Keratinocyte (primary cell): ENCODE measurements at regions not wholly inside any gene's neighbourhood (a gene's known extent, or its start where the extent isn't known, plus 50 kb on each side); places are given as distances from the start of the nearest gene placed in this dataset.

Experiments used
- DNase-seq: peaks from one replicate; pipeline ENCODE4 v3.0.0-alpha.2; 2011; ENCODE audit warnings: low read depth, missing footprints, low spot score
- FAIRE-seq: peaks from 2 replicates; lab custom pipeline; 2011; peaks lifted over from hg19 to GRCh38; lab: Jason Lieb, UNC
- H2AFZ ChIP-seq: 2 replicates; pipeline ENCODE4 v1.6.0; 2012; ENCODE audit warnings: low read length, control low read depth, inconsistent platforms; ENCODE audit not compliant: control insufficient read depth
- H3K27ac ChIP-seq: 2 replicates; pipeline ENCODE4 v1.5.1; 2011; ENCODE audit warnings: low read length; ENCODE audit not compliant: control insufficient read depth, insufficient read depth
- H3K27me3 ChIP-seq: 3 replicates; pipeline ENCODE4 v1.6.0; 2011; ENCODE audit warnings: low read length; ENCODE audit not compliant: control insufficient read depth, insufficient read depth; ENCODE audit errors: extremely low read depth
- H3K36me3 ChIP-seq, 2 experiments: 2 replicates in 1 of 2; 3 replicates in 1 of 2; pipeline ENCODE4 v1.5.1; 2011; ENCODE audit warnings: low read length in 2 of 2, mild to moderate bottlenecking in 1 of 2; ENCODE audit not compliant: control insufficient read depth in 2 of 2, insufficient read depth in 2 of 2; ENCODE audit errors: extremely low read depth in 1 of 2
- H3K4me1 ChIP-seq: 3 replicates; pipeline ENCODE4 v1.5.1; 2011; ENCODE audit warnings: low read length; ENCODE audit not compliant: control insufficient read depth, insufficient read depth; ENCODE audit errors: extremely low read depth
- H3K4me2 ChIP-seq: 3 replicates; pipeline ENCODE4 v1.6.0; 2011; ENCODE audit warnings: low read depth, low read length; ENCODE audit not compliant: control insufficient read depth, insufficient read depth; ENCODE audit errors: extremely low read depth
- H3K4me3 ChIP-seq, 3 experiments: fragments of 200-600 bp in 1 of 3; sonication (generic) in 1 of 3; 2 replicates in 2 of 3; 3 replicates in 1 of 3; pipeline ENCODE4 v1.5.1; 2011 to 2016; ENCODE audit warnings: low read length in 3 of 3, mild to moderate bottlenecking in 3 of 3, control low read depth in 2 of 3, inconsistent platforms in 1 of 3, low read depth in 1 of 3, mixed read lengths in 1 of 3, mixed run types in 1 of 3, moderate library complexity in 1 of 3; ENCODE audit not compliant: control insufficient read depth in 2 of 3, insufficient read depth in 2 of 3; ENCODE audit errors: extremely low read depth in 1 of 3
- H3K79me2 ChIP-seq: 2 replicates; pipeline ENCODE4 v1.6.0; 2012; ENCODE audit warnings: low read length; ENCODE audit not compliant: control insufficient read depth, insufficient read depth
- H3K9ac ChIP-seq: 3 replicates; pipeline ENCODE4 v1.6.0; 2011; ENCODE audit warnings: low read length; ENCODE audit not compliant: control insufficient read depth, insufficient read depth; ENCODE audit errors: extremely low read depth
- H3K9me1 ChIP-seq: 3 replicates; pipeline ENCODE4 v1.6.0; 2011; ENCODE audit warnings: low read length; ENCODE audit not compliant: control insufficient read depth, insufficient read depth; ENCODE audit errors: extremely low read depth
- H3K9me3 ChIP-seq: 2 replicates; pipeline ENCODE4 v1.5.1; 2012; ENCODE audit warnings: low read depth, low read length; ENCODE audit not compliant: control insufficient read depth
- H4K20me1 ChIP-seq: 3 replicates; pipeline ENCODE4 v1.6.0; 2011; ENCODE audit warnings: low read length; ENCODE audit not compliant: control insufficient read depth, insufficient read depth; ENCODE audit errors: extremely low read depth
- EZH2 ChIP-seq: IDR thresholded peaks from one replicate; pipeline ENCODE4 v1.6.1; 2012; ENCODE audit warnings: inconsistent platforms, mild to moderate bottlenecking, low read length, moderate library complexity
- dilution Hi-C: fragments of 300-500 bp; cut with MboI; formaldehyde crosslinking; loops from one replicate; pipeline ENCODE4 v1.7.0; 2020; ENCODE audit warnings: low sequenced_read_pairs; ENCODE audit not compliant: extremely low pct_ligation_motif_present
- TF ChIP-seq, protein P1 (sequence below), 3 experiments: IDR thresholded peaks in 1 of 3; conservative IDR thresholded peaks in 1 of 3; optimal IDR thresholded peaks in 1 of 3; 2 replicates in 2 of 3; 3 replicates in 1 of 3; pipeline versions ENCODE3 to v1.5.1; 2011; ENCODE audit warnings: low read length in 3 of 3, mild to moderate bottlenecking in 3 of 3, moderate library complexity in 2 of 3, control low read depth in 1 of 3, inconsistent platforms in 1 of 3; ENCODE audit not compliant: insufficient read depth in 2 of 3; ENCODE audit errors: extremely low read depth in 1 of 3

DNA sequence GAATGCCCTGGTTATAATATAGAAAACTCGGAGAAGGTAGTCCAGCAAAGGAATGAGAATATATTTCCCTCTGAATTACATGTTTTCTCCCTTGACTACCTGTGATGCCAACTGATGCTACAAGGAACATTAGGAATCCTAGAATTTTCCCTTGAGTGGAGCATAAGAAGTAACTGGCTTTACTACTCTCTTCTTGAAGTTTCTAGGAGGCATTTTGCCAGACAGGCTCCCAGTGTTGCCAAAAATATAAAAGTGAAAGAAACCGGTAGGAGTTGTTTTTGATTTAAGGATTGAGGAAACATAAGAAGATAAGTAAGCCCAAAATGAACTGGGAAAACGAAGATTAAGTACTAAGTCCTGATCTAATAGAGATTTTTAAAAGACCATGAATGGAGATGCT, 693.4 kb downstream of the NOVA1 start:
- no peaks in the 10 kb centered on the region for H3K27me3 ChIP-seq
- H3K79me2 ChIP-seq = no peaks in the 10 kb centered on the region
- H3K9me1 ChIP-seq = no peaks in the 10 kb centered on the region
- H3K36me3 ChIP-seq = no peaks in the 10 kb centered on the region
- H3K4me1 ChIP-seq = no peaks in the 10 kb centered on the region
- FAIRE-seq (no peak), DNase-seq (no peak)
- no peaks in the 10 kb centered on the region for H3K9me3 ChIP-seq
- H3K4me2 ChIP-seq = no peak overlapping the region
- no peak overlapping the region for H3K4me3 ChIP-seq
- TF ChIP-seq EZH2 = no peak
- TF ChIP-seq, protein P1, sequence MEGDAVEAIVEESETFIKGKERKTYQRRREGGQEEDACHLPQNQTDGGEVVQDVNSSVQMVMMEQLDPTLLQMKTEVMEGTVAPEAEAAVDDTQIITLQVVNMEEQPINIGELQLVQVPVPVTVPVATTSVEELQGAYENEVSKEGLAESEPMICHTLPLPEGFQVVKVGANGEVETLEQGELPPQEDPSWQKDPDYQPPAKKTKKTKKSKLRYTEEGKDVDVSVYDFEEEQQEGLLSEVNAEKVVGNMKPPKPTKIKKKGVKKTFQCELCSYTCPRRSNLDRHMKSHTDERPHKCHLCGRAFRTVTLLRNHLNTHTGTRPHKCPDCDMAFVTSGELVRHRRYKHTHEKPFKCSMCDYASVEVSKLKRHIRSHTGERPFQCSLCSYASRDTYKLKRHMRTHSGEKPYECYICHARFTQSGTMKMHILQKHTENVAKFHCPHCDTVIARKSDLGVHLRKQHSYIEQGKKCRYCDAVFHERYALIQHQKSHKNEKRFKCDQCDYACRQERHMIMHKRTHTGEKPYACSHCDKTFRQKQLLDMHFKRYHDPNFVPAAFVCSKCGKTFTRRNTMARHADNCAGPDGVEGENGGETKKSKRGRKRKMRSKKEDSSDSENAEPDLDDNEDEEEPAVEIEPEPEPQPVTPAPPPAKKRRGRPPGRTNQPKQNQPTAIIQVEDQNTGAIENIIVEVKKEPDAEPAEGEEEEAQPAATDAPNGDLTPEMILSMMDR (optimal IDR thresholded peaks at IDR 0.05 in 1 of 3, IDR thresholded peaks at IDR 0.05 in 1 of 3, conservative IDR thresholded peaks at IDR 0.05 in 1 of 3; ENCODE audit: extremely low read depth in 1 of 3, insufficient read depth in 2 of 3, low read length in 3 of 3) = no peak
- no peak overlapping the region for H3K9ac ChIP-seq
- H2AFZ ChIP-seq = no peak overlapping the region
- no peak overlapping the region for H3K27ac ChIP-seq
- no peaks in the 10 kb centered on the region for H4K20me1 ChIP-seq
- dilution Hi-C loops = no loop called here

DNA sequence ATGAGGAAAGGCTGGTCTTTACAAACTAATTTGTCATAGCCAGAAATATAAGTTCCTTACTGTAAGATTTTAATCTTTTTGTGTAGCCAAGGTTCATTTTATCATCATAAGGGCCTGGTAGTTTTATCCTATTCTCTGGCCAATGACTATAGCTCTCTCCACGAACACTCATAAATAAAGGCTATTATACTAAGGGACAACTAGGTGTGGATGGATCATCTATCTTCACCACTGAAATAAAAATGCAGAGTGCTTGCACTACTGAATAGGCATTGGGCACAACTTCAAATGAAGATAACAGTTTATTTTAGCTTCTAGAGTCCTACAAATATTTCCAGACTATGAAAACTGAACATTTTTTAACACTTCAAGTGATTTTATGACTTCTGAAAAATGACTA, 698.6 kb downstream of the NOVA1 start:
- Histone ChIP-seq H3K36me3 (no peaks in the 10 kb centered on the region), H3K4me1 (no peaks in the 10 kb centered on the region), H3K27ac (no peak overlapping the region), H3K27me3 (no peaks in the 10 kb centered on the region), H4K20me1 (no peaks in the 10 kb centered on the region), H3K79me2 (no peaks in the 10 kb centered on the region), H3K9me1 (no peaks in the 10 kb centered on the region), H3K4me2 (no peak overlapping the region), H2AFZ (no peak overlapping the region), H3K9ac (no peak overlapping the region), H3K4me3 (no peak overlapping the region), H3K9me3 (no peaks in the 10 kb centered on the region)
- no peak for DNase-seq
- dilution Hi-C loops = no loop called here
- TF ChIP-seq, protein P1 (optimal IDR thresholded peaks at IDR 0.05 in 1 of 3, IDR thresholded peaks at IDR 0.05 in 1 of 3, conservative IDR thresholded peaks at IDR 0.05 in 1 of 3; ENCODE audit: extremely low read depth in 1 of 3, insufficient read depth in 2 of 3, low read length in 3 of 3) = no peak
- no peak for TF ChIP-seq EZH2
- no peak for FAIRE-seq
